ENCODE measurements at regions not wholly inside any gene's neighbourhood (a gene's known extent, or its start where the extent isn't known, plus 50 kb on each side); places are given as distances from the start of the nearest gene placed in this dataset.

- TF ChIP-seq MAFK (IDR thresholded peaks at IDR 0.05; ENCODE audit: low read depth, low read length) (no peak), CHD1 (IDR thresholded peaks at IDR 0.05; ENCODE audit: low read depth, low read length) (no peak)
These were observed 257.0 kb downstream of the ADGRD1 start (continued) for GRCh38 chr12:131210506-131211339.

All from H1 (cell line).